PC-3 (cell line): ENCODE measurements at regions not wholly inside any gene's neighbourhood (a gene's known extent, or its start where the extent isn't known, plus 50 kb on each side); places are given as distances from the start of the nearest gene placed in this dataset.

ENCODE experiments used
- ATAC-seq: fragments of 200-7000 bp; cut with Tn5 transposase; 2 replicates; pipeline ENCODE4 v1.9.1; 2020; ENCODE audit warnings: mild to moderate bottlenecking, moderate library complexity
- BruUV-seq: library from RNA; stranded (reverse); fragments of 400-500 nt; replicated peaks from 2 replicates; lab custom pipeline; 2021; lab: Mats Ljungman, UMichigan
- CTCF ChIA-PET: fragments of 300-600 bp; sonication (Branson Sonifier 250); formaldehyde crosslinking; loops from one replicate; lab custom pipeline; 2022; ENCODE audit warnings: antibody characterized with exemption; lab: Charles Lee
- POLR2A ChIA-PET: fragments of 300-600 bp; sonication (Branson Sonifier 250); formaldehyde crosslinking; loops from one replicate; lab custom pipeline; 2022; ENCODE audit warnings: antibody characterized with exemption; ENCODE audit not compliant: unreplicated experiment; lab: Charles Lee
- DNase-seq: peaks from one replicate; pipeline ENCODE4 v3.0.0-alpha.2; 2015
- H2AFZ ChIP-seq: fragments of 300-600 bp; sonication (generic); 2 replicates; pipeline ENCODE4 v1.6.0; 2016; ENCODE audit warnings: antibody characterized with exemption, low read length
- H3F3A ChIP-seq: fragments of 300-600 bp; sonication (generic); one replicate; pipeline ENCODE4 v1.6.0; 2017; ENCODE audit warnings: antibody characterized with exemption, low read length, control low read depth, mild to moderate bottlenecking; ENCODE audit not compliant: unreplicated experiment
- H3K27ac ChIP-seq: fragments of 300-600 bp; sonication (generic); 2 replicates; pipeline ENCODE4 v1.5.1; 2016; ENCODE audit warnings: mild to moderate bottlenecking, low read length
- H3K27me3 ChIP-seq: fragments of 300-600 bp; sonication (generic); 2 replicates; pipeline ENCODE4 v1.6.1; 2016; ENCODE audit warnings: low read length, mixed read lengths
- H3K36me3 ChIP-seq: fragments of 300-600 bp; sonication (generic); 2 replicates; pipeline ENCODE4 v1.6.1; 2016; ENCODE audit warnings: low read depth, mixed run types, low read length, mixed read lengths
- H3K4me1 ChIP-seq: fragments of 300-600 bp; sonication (generic); 2 replicates; pipeline ENCODE4 v1.5.1; 2016; ENCODE audit warnings: low read length; ENCODE audit not compliant: insufficient read depth
- H3K4me2 ChIP-seq: fragments of 300-600 bp; sonication (generic); 2 replicates; pipeline ENCODE4 v1.6.0; 2016; ENCODE audit warnings: low read length
- H3K4me3 ChIP-seq: fragments of 300-600 bp; sonication (generic); 2 replicates; pipeline ENCODE4 v1.5.1; 2016; ENCODE audit warnings: mild to moderate bottlenecking, low read length, mixed read lengths
- H3K79me2 ChIP-seq: fragments of 300-600 bp; sonication (generic); 2 replicates; pipeline ENCODE4 v1.6.1; 2017; ENCODE audit warnings: low read length, mixed read lengths
- H3K9ac ChIP-seq: fragments of 300-600 bp; sonication (generic); 2 replicates; pipeline ENCODE4 v1.6.0; 2016; ENCODE audit warnings: mild to moderate bottlenecking, low read length
- H3K9me2 ChIP-seq: fragments of 300-600 bp; sonication (generic); replicated peaks from 2 replicates; pipeline ENCODE4 v1.6.1; 2016; ENCODE audit warnings: mixed run types, low read length, mixed read lengths
- H3K9me3 ChIP-seq: fragments of 300-600 bp; sonication (generic); 2 replicates; pipeline ENCODE4 v1.6.1; 2016; ENCODE audit warnings: low read length, mixed read lengths
- H4K20me1 ChIP-seq: fragments of 300-600 bp; sonication (generic); 2 replicates; pipeline ENCODE4 v1.6.1; 2016; ENCODE audit warnings: low read length, mixed read lengths
- EZH2 ChIP-seq: fragments of 300-600 bp; sonication (generic); IDR thresholded peaks from one replicate; pipeline ENCODE4 v1.6.1; 2017; ENCODE audit warnings: antibody characterized with exemption, mild to moderate bottlenecking, low read length; ENCODE audit not compliant: unreplicated experiment
- EZH2phosphoT487 ChIP-seq: fragments of 300-600 bp; sonication (generic); IDR thresholded peaks from 2 replicates; pipeline ENCODE4 v1.6.1; 2018; ENCODE audit warnings: mild to moderate bottlenecking, antibody characterized with exemption, low read length, borderline replicate concordance
- intact Hi-C: fragments of 100-400 bp; cut with micrococcal nuclease; formaldehyde crosslinking; loops from 2 replicates; pipeline ENCODE4 v1.9.0; 2023
- TF ChIP-seq, protein P1 (sequence below): fragments of 300-600 bp; sonication (generic); conservative IDR thresholded peaks from 2 replicates; pipeline ENCODE4 v1.5.1; 2017; ENCODE audit warnings: antibody characterized with exemption, low read depth, mild to moderate bottlenecking, low read length

DNA sequence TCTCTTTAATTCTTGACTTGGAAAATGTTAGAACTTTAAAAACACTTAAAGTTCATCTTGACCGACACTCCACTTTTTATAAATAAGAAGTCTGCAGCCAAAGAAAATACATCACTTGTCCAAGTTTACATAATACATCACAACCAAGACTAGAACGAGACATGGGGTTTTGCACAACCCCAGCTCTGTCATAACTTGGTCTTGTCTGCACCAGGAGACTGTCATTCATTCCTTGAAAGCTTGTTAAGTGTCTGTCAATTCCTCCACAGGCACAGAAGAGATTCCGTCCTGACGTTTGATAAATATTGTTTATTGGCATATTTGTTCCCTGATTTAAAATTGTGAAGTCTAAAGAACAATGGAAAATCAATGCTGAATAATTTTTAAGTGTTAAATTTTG, 139.5 kb upstream of the SETBP1 start:
- ATAC-seq, result no peak
- POLR2A ChIA-PET, result no interaction called here
- H3K9me3 ChIP-seq, result no peaks in the 10 kb centered on the region
- intact Hi-C loops, result no loop called here
- no peaks in the 10 kb centered on the region for H4K20me1 ChIP-seq
- no peak overlapping the region for H3K9ac ChIP-seq
- no peaks in the 10 kb centered on the region for H3K9me2 ChIP-seq
- no peak overlapping the region for H2AFZ ChIP-seq
- TF ChIP-seq EZH2phosphoT487 (no peak), EZH2 (no peak)
- H3K79me2 ChIP-seq, result no peaks in the 10 kb centered on the region
- peaks cover 19% of the 10 kb centered on the region for H3K4me1 ChIP-seq
- CTCF ChIA-PET, result no interaction called here
- no peak overlapping the region for H3K4me3 ChIP-seq
- H3F3A ChIP-seq, result no peaks in the 10 kb centered on the region
- no peaks in the 10 kb centered on the region for H3K27me3 ChIP-seq
- H3K4me2 ChIP-seq, result no peak overlapping the region
- no peak for DNase-seq
- no peaks in the 10 kb centered on the region for H3K36me3 ChIP-seq
- BruUV-seq, result no TSS peak
- H3K27ac ChIP-seq, result no peak overlapping the region

DNA sequence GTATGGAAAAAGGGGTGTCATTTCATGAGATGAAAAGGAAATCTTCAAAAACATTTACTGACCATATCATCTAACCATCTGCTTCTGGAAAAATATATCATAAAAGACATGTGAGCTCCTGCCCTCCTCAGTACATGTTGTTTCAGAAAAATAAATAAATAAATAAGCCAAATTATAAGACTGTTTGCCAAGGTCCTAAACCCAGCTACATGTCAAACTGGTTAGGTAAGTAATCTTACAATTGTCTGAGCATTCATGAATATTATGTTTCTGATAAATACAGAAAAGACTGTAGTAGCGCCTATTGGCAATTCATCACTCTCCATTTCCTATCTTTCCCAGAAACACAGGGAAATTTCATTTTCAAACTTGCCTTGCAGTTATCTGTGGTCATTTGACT, 138.9 kb upstream of the SETBP1 start:
- DNase-seq (peak; percentile 32), ATAC-seq (no peak)
- Histone ChIP-seq H3K9me2 (no peaks in the 10 kb centered on the region), H3K27ac (no peak overlapping the region), H3K9me3 (no peaks in the 10 kb centered on the region), H3K4me2 (no peak overlapping the region), H4K20me1 (no peaks in the 10 kb centered on the region), H3K27me3 (no peaks in the 10 kb centered on the region), H3K79me2 (no peaks in the 10 kb centered on the region), H3K4me1 (peaks cover 13% of the 10 kb centered on the region), H2AFZ (no peak overlapping the region), H3K36me3 (no peaks in the 10 kb centered on the region), H3F3A (no peaks in the 10 kb centered on the region), H3K9ac (no peak overlapping the region), H3K4me3 (no peak overlapping the region)
- intact Hi-C loops, result no loop called here
- POLR2A ChIA-PET, result no interaction called here
- CTCF ChIA-PET, result no interaction called here
- TF ChIP-seq EZH2, result no peak
- no peak for TF ChIP-seq EZH2phosphoT487
- TF ChIP-seq, protein P1, sequence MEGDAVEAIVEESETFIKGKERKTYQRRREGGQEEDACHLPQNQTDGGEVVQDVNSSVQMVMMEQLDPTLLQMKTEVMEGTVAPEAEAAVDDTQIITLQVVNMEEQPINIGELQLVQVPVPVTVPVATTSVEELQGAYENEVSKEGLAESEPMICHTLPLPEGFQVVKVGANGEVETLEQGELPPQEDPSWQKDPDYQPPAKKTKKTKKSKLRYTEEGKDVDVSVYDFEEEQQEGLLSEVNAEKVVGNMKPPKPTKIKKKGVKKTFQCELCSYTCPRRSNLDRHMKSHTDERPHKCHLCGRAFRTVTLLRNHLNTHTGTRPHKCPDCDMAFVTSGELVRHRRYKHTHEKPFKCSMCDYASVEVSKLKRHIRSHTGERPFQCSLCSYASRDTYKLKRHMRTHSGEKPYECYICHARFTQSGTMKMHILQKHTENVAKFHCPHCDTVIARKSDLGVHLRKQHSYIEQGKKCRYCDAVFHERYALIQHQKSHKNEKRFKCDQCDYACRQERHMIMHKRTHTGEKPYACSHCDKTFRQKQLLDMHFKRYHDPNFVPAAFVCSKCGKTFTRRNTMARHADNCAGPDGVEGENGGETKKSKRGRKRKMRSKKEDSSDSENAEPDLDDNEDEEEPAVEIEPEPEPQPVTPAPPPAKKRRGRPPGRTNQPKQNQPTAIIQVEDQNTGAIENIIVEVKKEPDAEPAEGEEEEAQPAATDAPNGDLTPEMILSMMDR, result no peak
- no TSS peak for BruUV-seq

DNA sequence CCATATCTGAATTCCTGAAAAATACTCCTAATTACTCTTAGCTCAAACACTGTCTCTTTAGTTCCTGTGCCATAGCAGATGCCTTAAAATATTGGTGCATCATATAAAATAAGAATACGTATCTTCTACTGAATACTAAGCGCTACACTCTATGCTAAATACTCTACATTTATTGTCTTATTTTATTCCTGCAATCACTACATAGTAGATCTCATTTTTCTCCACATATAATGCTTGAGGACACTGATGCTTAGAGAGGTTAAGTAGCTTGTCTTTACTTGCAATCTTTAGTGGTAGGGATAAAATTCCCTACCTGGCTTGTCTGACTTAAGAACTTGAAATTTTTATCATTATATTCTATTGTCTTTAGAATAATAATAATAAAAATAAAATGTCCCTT, 137.3 kb upstream of the SETBP1 start:
- no peak overlapping the region for H3K27ac ChIP-seq
- H3K9me3 ChIP-seq, result no peaks in the 10 kb centered on the region
- H3K9me2 ChIP-seq, result no peaks in the 10 kb centered on the region
- TF ChIP-seq EZH2, result no peak
- TF ChIP-seq EZH2phosphoT487, result no peak
- TF ChIP-seq, protein P1, result no peak
- H3K4me3 ChIP-seq, result no peak overlapping the region
- no peaks in the 10 kb centered on the region for H4K20me1 ChIP-seq
- H3K9ac ChIP-seq, result no peak overlapping the region
- H3K27me3 ChIP-seq, result no peaks in the 10 kb centered on the region
- POLR2A ChIA-PET, result no interaction called here
- CTCF ChIA-PET, result no interaction called here
- H3K36me3 ChIP-seq, result no peaks in the 10 kb centered on the region
- H3K79me2 ChIP-seq, result no peaks in the 10 kb centered on the region
- ATAC-seq, result no peak
- BruUV-seq, result no TSS peak
- DNase-seq, result no peak
- H3K4me1 ChIP-seq, result peaks cover 3% of the 10 kb centered on the region; the same call in 1 of the 2 replicates
- H2AFZ ChIP-seq, result no peak overlapping the region
- H3F3A ChIP-seq, result no peaks in the 10 kb centered on the region
- no peak overlapping the region for H3K4me2 ChIP-seq
- intact Hi-C loops, result no loop called here
